ENCODE measurements at regions not wholly inside any gene's neighbourhood (a gene's known extent, or its start where the extent isn't known, plus 50 kb on each side); places are given as distances from the start of the nearest gene placed in this dataset.
A peak's percentile ranks its signal among the peaks of the same experiment; 100 is the strongest.

DNA sequence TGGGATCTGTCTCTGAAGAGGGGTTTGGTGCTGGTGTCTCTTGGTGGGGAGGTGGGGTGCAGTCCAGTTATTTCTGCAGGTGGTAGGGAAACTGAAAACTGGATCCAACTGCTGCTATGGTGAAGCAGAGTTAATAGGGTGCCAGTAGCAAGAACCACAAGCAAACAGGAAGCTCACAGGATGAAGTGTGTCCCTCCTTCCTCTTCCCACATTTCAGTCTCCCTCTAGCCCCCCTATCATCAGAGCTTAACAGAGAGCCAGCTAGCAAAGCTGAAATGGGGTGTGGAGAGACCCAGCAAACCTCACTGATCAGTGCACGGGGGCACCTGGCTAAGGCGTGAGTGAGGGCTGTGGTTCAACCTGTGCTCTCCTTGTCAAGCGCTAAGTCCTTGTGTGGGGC, 69.1 kb upstream of the C12orf71 start:
- Mint-ChIP-seq H3K4me3 (ENCODE audit: unreplicated experiment) (no peak overlapping the region), H3K9me3 (ENCODE audit: unreplicated experiment) (no peaks in the 10 kb centered on the region), H3K4me1 (ENCODE audit: insufficient read depth, unreplicated experiment) (no peaks in the 10 kb centered on the region), H3K36me3 (ENCODE audit: insufficient read depth, unreplicated experiment) (no peaks in the 10 kb centered on the region), H3K27ac (ENCODE audit: low read depth, unreplicated experiment) (no peak overlapping the region), H3K27me3 (ENCODE audit: insufficient read depth, unreplicated experiment) (no peaks in the 10 kb centered on the region)
- intact Hi-C loops (cut with micrococcal nuclease), result no loop called here
- no peak for DNase-seq (ENCODE audit: unreplicated experiment)
- BruUV-seq (replicated peaks), result no TSS peak
- TF ChIP-seq, protein P1, sequence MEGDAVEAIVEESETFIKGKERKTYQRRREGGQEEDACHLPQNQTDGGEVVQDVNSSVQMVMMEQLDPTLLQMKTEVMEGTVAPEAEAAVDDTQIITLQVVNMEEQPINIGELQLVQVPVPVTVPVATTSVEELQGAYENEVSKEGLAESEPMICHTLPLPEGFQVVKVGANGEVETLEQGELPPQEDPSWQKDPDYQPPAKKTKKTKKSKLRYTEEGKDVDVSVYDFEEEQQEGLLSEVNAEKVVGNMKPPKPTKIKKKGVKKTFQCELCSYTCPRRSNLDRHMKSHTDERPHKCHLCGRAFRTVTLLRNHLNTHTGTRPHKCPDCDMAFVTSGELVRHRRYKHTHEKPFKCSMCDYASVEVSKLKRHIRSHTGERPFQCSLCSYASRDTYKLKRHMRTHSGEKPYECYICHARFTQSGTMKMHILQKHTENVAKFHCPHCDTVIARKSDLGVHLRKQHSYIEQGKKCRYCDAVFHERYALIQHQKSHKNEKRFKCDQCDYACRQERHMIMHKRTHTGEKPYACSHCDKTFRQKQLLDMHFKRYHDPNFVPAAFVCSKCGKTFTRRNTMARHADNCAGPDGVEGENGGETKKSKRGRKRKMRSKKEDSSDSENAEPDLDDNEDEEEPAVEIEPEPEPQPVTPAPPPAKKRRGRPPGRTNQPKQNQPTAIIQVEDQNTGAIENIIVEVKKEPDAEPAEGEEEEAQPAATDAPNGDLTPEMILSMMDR (IDR thresholded peaks at IDR 0.05; ENCODE audit: unreplicated experiment), result no peak
- ChIA-PET POLR2A (no interaction called here), CTCF (interaction anchor here (1.1 to 1.2 kb wide), 2 partner anchors 9 to 27 kb away, joined by 4 to 5 read pairs; no protein-coding TSS in a partner anchor)

DNA sequence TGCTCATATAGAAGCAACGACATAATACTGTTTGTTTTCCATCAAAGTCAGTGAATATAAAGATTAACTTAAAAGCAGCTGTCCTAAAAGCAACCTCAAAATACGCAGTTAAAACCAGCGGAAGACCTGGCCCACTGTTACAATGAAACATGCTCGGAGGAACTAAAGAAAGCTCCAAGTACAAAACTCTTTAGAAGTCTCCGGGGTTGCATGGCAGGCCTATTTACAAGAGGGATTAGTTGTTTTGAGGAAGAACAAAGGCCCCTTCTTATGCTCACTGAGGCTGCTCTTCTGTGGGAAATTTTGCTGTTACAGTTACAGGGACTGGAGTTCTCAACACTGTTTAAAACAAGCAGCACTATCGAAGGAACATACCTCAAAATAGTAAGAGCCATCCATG, 75.9 kb upstream of the C12orf71 start:
- no peaks in the 10 kb centered on the region for H3K36me3 Mint-ChIP-seq (ENCODE audit: insufficient read depth, unreplicated experiment)
- POLR2A ChIA-PET, result no interaction called here
- intact Hi-C loops (cut with micrococcal nuclease), result no loop called here
- H3K27ac Mint-ChIP-seq (ENCODE audit: low read depth, unreplicated experiment), result no peak overlapping the region
- H3K4me3 Mint-ChIP-seq (ENCODE audit: unreplicated experiment), result no peak overlapping the region
- H3K4me1 Mint-ChIP-seq (ENCODE audit: insufficient read depth, unreplicated experiment), result peaks cover 16% of the 10 kb centered on the region
- TF ChIP-seq, protein P1 (IDR thresholded peaks at IDR 0.05; ENCODE audit: unreplicated experiment), result no peak
- no peak for DNase-seq (ENCODE audit: unreplicated experiment)
- H3K9me3 Mint-ChIP-seq (ENCODE audit: unreplicated experiment), result no peaks in the 10 kb centered on the region
- no TSS peak for BruUV-seq (replicated peaks)
- CTCF ChIA-PET, result no interaction called here
- H3K27me3 Mint-ChIP-seq (ENCODE audit: insufficient read depth, unreplicated experiment), result no peaks in the 10 kb centered on the region

DNA sequence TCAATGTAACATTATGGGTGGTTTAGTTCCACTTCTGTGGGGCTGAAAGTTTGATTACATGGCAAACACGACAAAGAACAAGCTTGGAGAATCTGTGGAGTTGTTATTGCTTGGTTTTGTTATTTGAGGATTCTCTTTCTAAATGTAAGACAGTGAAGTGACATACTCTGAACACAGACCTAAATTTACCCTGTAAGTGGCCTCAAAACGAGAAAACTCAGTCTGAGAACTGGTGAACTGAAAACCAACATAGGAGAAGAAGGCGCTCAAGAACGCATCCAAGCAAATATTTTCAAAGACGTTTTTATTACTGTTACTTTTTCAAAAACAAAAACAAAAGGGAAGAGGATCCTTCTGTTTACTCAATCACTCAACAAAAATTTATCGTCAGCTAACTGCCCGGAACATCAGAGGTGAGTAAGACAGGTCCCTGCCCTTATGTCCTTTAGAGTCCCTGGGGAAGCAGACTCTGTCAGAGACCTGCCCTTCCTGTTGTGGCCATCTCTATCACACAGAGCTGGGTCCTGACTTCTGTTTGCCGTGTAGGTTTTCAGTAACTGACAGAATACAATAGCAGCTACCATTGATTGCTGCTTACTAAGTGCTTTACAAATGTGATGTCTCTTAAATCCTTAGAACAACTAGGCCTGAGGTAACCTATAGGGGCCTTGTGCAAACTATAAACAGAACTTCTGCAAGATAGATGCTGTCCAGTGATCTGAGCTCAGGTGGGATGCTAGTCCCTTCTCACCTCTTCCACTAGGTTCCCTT, 79.3 kb upstream of the C12orf71 start:
- no peaks in the 10 kb centered on the region for H3K9me3 Mint-ChIP-seq (ENCODE audit: unreplicated experiment)
- TF ChIP-seq, protein P1 (IDR thresholded peaks at IDR 0.05; ENCODE audit: unreplicated experiment), result no peak
- DNase-seq (ENCODE audit: unreplicated experiment), result peak; percentile 33
- CTCF ChIA-PET, result interaction anchor here (0.6 to 1.0 kb wide), 3 partner anchors 19 to 122 kb away, joined by 3 to 4 read pairs (median 3); no protein-coding TSS in a partner anchor
- H3K27me3 Mint-ChIP-seq (ENCODE audit: insufficient read depth, unreplicated experiment), result no peaks in the 10 kb centered on the region
- peaks cover 20% of the 10 kb centered on the region for H3K4me1 Mint-ChIP-seq (ENCODE audit: insufficient read depth, unreplicated experiment)
- BruUV-seq (replicated peaks), result no TSS peak
- peak overlapping the region; percentile 49 for H3K27ac Mint-ChIP-seq (ENCODE audit: low read depth, unreplicated experiment)
- POLR2A ChIA-PET, result interaction anchor here (0.6 kb wide), 1 partner anchor 547 kb away, joined by 3 read pairs; no protein-coding TSS in a partner anchor
- H3K4me3 Mint-ChIP-seq (ENCODE audit: unreplicated experiment), result no peak overlapping the region
- no peaks in the 10 kb centered on the region for H3K36me3 Mint-ChIP-seq (ENCODE audit: insufficient read depth, unreplicated experiment)
- intact Hi-C loops (cut with micrococcal nuclease), result no loop called here

DNA sequence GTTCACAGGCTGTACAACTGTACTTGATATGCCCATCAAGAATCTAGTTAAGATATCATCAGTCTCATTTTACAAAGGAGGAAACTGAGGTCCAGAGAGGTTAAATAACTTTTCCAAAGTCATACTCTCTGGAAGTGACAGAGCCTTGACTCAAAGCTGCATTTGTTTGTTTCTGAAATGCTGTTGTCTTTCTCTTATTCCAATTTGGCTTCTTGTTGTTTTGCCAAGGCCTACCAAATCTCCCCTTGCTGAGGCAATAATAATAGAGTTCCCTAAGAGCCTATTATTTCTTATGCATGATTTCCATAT, 79.8 kb upstream of the C12orf71 start:
- CTCF ChIA-PET, result interaction anchor here (0.6 to 1.0 kb wide), 3 partner anchors 20 to 122 kb away, joined by 3 to 4 read pairs (median 3); no protein-coding TSS in a partner anchor
- no peak overlapping the region for H3K4me3 Mint-ChIP-seq (ENCODE audit: unreplicated experiment)
- no TSS peak for BruUV-seq (replicated peaks)

More for the DNA sequence above, 79.8 kb upstream of the C12orf71 start:
- Mint-ChIP-seq H3K4me1 (ENCODE audit: insufficient read depth, unreplicated experiment) (peaks cover 20% of the 10 kb centered on the region), H3K27ac (ENCODE audit: low read depth, unreplicated experiment) (no peak overlapping the region), H3K27me3 (ENCODE audit: insufficient read depth, unreplicated experiment) (no peaks in the 10 kb centered on the region), H3K9me3 (ENCODE audit: unreplicated experiment) (no peaks in the 10 kb centered on the region), H3K36me3 (ENCODE audit: insufficient read depth, unreplicated experiment) (no peaks in the 10 kb centered on the region)
- DNase-seq (ENCODE audit: unreplicated experiment), result no peak
- TF ChIP-seq, protein P1 (IDR thresholded peaks at IDR 0.05; ENCODE audit: unreplicated experiment), result no peak
- intact Hi-C loops (cut with micrococcal nuclease), result no loop called here
- POLR2A ChIA-PET, result interaction anchor here (0.6 kb wide), 1 partner anchor 546 kb away, joined by 3 read pairs; no protein-coding TSS in a partner anchor

All from MCF 10A (cell line).